Suprapubic skin (tissue), 4 donors: ENCODE measurements at regions not wholly inside any gene's neighbourhood (a gene's known extent, or its start where the extent isn't known, plus 50 kb on each side); places are given as distances from the start of the nearest gene placed in this dataset.

ENCODE experiments used
- DNase-seq, 2 donors: peaks; one replicate each; pipeline ENCODE4 v3.0.0-alpha.2; 2019; ENCODE audit warnings: low spot score in 2 of 2
- H3K27ac ChIP-seq: fragments of 200-600 bp; sonication (generic); one replicate; pipeline ENCODE4 v1.5.1; 2019
- H3K27me3 ChIP-seq: fragments of 200-600 bp; sonication (generic); one replicate; pipeline ENCODE4 v1.5.1; 2019
- H3K36me3 ChIP-seq: fragments of 200-600 bp; sonication (generic); one replicate; pipeline ENCODE4 v1.5.1; 2019
- H3K4me1 ChIP-seq: fragments of 200-600 bp; sonication (generic); one replicate; pipeline ENCODE4 v1.5.1; 2019
- H3K4me3 ChIP-seq: fragments of 200-600 bp; sonication (generic); one replicate; pipeline ENCODE4 v1.5.1; 2019; ENCODE audit warnings: mild to moderate bottlenecking
- H3K9me3 ChIP-seq: fragments of 200-600 bp; sonication (generic); one replicate; pipeline ENCODE4 v1.5.1; 2019
- EP300 ChIP-seq: sonication (generic); formaldehyde crosslinking; IDR thresholded peaks from one replicate; pipeline ENCODE4 v1.6.1; 2017; ENCODE audit warnings: antibody characterized with exemption
- POLR2A ChIP-seq, 2 donors: fragments of 450-650 bp; IDR thresholded peaks; one replicate each; pipeline ENCODE4 v1.6.1; 2017; ENCODE audit warnings: antibody characterized with exemption in 2 of 2, mild to moderate bottlenecking in 2 of 2, moderate library complexity in 2 of 2
- POLR2AphosphoS5 ChIP-seq, 3 donors: sonication (generic); formaldehyde crosslinking; IDR thresholded peaks; one replicate each; pipeline ENCODE4 v1.6.1; 2017; ENCODE audit warnings: antibody characterized with exemption in 3 of 3
- WGBS: methylation state at CpG from one replicate; pipeline ENCODE4 v1.1.5; 2018; 5-methylcytosine and 5-hydroxymethylcytosine counted together
- TF ChIP-seq, protein P1 (sequence below), 2 donors: fragments of 200-600 bp in 1 of 2; fragments of 450-650 bp in 1 of 2; sonication (generic) in 1 of 2; IDR thresholded peaks; one replicate each; pipeline ENCODE4 v1.5.1; 2016 to 2019; ENCODE audit warnings: antibody characterized with exemption in 2 of 2, mild to moderate bottlenecking in 1 of 2, moderate library complexity in 1 of 2

DNA sequence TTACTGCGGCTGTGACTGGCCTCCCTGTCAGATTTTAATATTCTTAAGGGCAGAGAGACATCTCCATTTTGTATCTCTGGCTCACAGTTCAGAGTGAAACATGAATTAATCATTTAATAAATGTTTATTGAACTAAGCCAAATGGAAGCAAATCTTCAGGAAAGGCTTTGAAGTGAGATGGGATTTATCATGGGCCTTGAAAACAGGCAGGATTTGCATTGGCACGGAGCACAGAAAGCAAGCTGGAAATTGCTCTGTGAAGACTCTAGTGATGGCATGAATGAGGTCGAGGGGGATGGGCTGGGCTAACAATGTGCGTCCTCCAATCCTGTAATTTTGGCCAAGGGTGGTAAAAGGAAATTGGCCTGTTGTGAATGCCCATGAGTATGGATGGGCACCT is 369.8 kb upstream of the SOX11 start:
- H3K4me3 ChIP-seq = no peak overlapping the region
- H3K4me1 ChIP-seq = no peaks in the 10 kb centered on the region
- no peaks in the 10 kb centered on the region for H3K36me3 ChIP-seq
- no peaks in the 10 kb centered on the region for H3K27me3 ChIP-seq
- no peaks in the 10 kb centered on the region for H3K9me3 ChIP-seq
- DNase-seq = no peak
- no peak overlapping the region for H3K27ac ChIP-seq
- 38% methylated on average over 4 of the region's 4 CpGs for WGBS
- TF ChIP-seq POLR2A (IDR thresholded peaks at IDR 0.05) = no peak
- TF ChIP-seq EP300 = no peak
- no peak for TF ChIP-seq POLR2AphosphoS5 (IDR thresholded peaks at IDR 0.05)
- TF ChIP-seq, protein P1, sequence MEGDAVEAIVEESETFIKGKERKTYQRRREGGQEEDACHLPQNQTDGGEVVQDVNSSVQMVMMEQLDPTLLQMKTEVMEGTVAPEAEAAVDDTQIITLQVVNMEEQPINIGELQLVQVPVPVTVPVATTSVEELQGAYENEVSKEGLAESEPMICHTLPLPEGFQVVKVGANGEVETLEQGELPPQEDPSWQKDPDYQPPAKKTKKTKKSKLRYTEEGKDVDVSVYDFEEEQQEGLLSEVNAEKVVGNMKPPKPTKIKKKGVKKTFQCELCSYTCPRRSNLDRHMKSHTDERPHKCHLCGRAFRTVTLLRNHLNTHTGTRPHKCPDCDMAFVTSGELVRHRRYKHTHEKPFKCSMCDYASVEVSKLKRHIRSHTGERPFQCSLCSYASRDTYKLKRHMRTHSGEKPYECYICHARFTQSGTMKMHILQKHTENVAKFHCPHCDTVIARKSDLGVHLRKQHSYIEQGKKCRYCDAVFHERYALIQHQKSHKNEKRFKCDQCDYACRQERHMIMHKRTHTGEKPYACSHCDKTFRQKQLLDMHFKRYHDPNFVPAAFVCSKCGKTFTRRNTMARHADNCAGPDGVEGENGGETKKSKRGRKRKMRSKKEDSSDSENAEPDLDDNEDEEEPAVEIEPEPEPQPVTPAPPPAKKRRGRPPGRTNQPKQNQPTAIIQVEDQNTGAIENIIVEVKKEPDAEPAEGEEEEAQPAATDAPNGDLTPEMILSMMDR (IDR thresholded peaks at IDR 0.05) = no peak

DNA sequence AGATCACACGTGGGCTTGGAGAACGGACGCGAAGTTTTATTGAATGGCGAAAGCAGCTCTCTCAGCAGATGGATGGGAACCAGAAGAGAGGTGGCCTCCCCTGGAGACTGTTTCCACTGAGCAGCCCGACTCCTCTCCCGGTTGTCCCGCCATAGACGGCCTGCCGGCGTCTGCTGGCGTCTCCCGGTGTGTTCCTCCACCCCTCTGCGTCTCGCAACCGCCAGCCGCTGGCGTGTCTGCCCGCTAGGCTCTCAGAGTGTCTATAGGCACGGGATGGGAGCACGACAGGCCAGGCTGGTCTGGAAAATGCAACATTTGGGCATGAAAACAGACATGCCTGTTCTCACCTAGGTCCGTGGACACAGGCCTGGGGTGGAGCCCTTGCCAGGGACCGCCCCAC is 366.7 kb upstream of the SOX11 start:
- no peak for TF ChIP-seq POLR2AphosphoS5 (IDR thresholded peaks at IDR 0.05)
- TF ChIP-seq EP300 = no peak
- no peak for TF ChIP-seq POLR2A (IDR thresholded peaks at IDR 0.05)
- TF ChIP-seq, protein P1 (IDR thresholded peaks at IDR 0.05) = no peak
- no peaks in the 10 kb centered on the region for H3K9me3 ChIP-seq
- H3K4me3 ChIP-seq = no peak overlapping the region
- H3K27ac ChIP-seq = no peak overlapping the region
- no peaks in the 10 kb centered on the region for H3K27me3 ChIP-seq
- 93% methylated on average over 23 of the region's 23 CpGs for WGBS
- no peak for DNase-seq
- no peaks in the 10 kb centered on the region for H3K36me3 ChIP-seq
- no peaks in the 10 kb centered on the region for H3K4me1 ChIP-seq

DNA sequence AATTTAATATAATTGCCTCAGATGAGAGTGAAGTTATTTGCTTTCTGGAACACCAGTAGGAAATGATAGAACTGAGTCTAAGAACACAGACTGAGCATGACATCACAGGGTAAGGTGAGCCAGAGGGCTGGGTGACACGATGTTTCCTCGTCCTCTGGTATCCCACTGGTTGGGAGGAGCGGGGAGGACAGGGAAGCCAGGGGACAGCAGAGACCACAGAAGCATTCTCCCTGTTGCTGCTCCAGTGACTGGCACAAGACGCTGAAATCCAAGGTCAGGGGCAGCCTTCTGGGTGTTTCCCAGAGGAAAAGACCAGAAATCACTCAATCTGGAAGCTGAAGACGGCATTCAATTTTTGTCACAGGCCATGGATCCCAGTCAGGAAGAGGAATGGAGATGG is 363.4 kb upstream of the SOX11 start:
- Histone ChIP-seq H3K4me3 (no peak overlapping the region), H3K9me3 (no peaks in the 10 kb centered on the region), H3K4me1 (no peaks in the 10 kb centered on the region), H3K36me3 (no peaks in the 10 kb centered on the region), H3K27me3 (no peaks in the 10 kb centered on the region), H3K27ac (no peak overlapping the region)
- no peak for TF ChIP-seq EP300
- TF ChIP-seq POLR2AphosphoS5 (IDR thresholded peaks at IDR 0.05) = no peak
- TF ChIP-seq POLR2A (IDR thresholded peaks at IDR 0.05) = no peak
- no peak for DNase-seq
- WGBS = 79% methylated on average over 5 of the region's 5 CpGs

DNA sequence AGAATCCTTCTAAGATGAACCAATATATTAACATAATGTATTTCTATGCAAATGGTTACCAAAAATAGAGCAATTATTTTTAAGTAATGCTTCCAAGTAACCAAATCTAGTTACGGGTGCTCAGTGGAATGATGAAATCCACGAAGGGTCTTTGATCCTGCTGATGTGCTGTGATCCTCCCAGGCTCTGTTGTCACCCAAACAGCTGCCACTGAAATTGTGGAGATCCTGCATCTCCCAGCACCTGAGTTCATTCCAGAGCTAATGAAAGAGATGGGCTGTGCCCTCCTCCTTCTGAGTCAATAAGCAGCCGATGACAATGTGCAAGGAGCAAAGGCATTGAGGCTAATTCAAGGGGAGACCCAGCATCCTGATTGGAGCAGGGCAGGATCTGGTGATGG is 362.4 kb upstream of the SOX11 start:
- Histone ChIP-seq H3K9me3 (no peaks in the 10 kb centered on the region), H3K4me3 (no peak overlapping the region), H3K27me3 (no peaks in the 10 kb centered on the region), H3K4me1 (no peaks in the 10 kb centered on the region), H3K36me3 (no peaks in the 10 kb centered on the region), H3K27ac (no peak overlapping the region)
- DNase-seq = no peak
- 68% methylated on average over 3 of the region's 3 CpGs for WGBS
- TF ChIP-seq POLR2A (IDR thresholded peaks at IDR 0.05) (no peak), EP300 (no peak)
- TF ChIP-seq, protein P1 (IDR thresholded peaks at IDR 0.05) = no peak

DNA sequence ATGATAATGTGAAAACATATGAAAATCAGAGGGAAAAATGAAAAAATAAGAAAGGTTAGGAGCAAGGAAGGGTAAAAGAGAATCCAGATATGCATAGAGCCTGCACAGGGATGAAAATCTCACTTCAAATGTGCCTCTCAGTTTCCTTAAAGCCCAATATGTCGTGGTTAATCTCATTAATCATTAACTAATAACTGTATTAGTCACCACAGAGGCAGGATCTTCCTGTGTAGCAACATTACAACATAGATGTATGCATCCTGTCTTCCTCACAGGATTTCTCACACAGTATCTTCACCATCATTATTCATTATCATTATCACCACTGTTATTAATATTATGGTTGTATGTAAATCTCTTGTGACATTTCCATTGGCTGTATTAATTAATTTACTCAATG is 361.2 kb upstream of the SOX11 start:
- Histone ChIP-seq H3K9me3 (no peaks in the 10 kb centered on the region), H3K27me3 (no peaks in the 10 kb centered on the region), H3K27ac (no peak overlapping the region), H3K36me3 (no peaks in the 10 kb centered on the region), H3K4me3 (no peak overlapping the region), H3K4me1 (no peaks in the 10 kb centered on the region)
- DNase-seq = no peak
- WGBS = 25% methylated on average over 1 of the region's 1 CpG
- TF ChIP-seq, protein P1 (IDR thresholded peaks at IDR 0.05) = no peak
- no peak for TF ChIP-seq POLR2A (IDR thresholded peaks at IDR 0.05)
- no peak for TF ChIP-seq EP300
- TF ChIP-seq POLR2AphosphoS5 (IDR thresholded peaks at IDR 0.05) = no peak

DNA sequence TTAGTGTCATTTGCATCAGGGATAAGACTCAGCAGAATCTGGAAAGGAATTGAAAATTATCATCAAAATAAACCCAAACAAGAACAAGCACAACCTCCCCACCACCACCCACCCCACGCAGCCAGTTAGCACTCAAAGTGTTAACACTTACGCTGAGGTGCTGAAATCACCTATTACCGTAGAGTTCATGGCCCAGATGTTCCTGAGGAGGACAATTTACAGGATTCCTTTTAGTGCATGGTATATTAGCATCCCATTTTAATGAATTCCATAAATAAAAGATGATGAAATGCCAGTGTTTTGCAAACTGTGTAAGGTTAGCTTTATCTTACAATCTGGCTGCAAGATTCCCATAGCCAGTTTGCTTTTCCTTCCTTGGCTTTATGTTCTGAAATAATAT is 359.3 kb upstream of the SOX11 start:
- Histone ChIP-seq H3K36me3 (no peaks in the 10 kb centered on the region), H3K4me1 (no peaks in the 10 kb centered on the region), H3K27me3 (no peaks in the 10 kb centered on the region), H3K4me3 (no peak overlapping the region), H3K9me3 (no peaks in the 10 kb centered on the region), H3K27ac (no peak overlapping the region)
- TF ChIP-seq, protein P1 (IDR thresholded peaks at IDR 0.05) = no peak
- TF ChIP-seq POLR2A (IDR thresholded peaks at IDR 0.05) (no peak), EP300 (no peak), POLR2AphosphoS5 (IDR thresholded peaks at IDR 0.05) (no peak)
- no peak for DNase-seq
- 72% methylated on average over 3 of the region's 3 CpGs for WGBS
